ENCODE measurements at regions not wholly inside any gene's neighbourhood (a gene's known extent, or its start where the extent isn't known, plus 50 kb on each side); places are given as distances from the start of the nearest gene placed in this dataset.

DNA sequence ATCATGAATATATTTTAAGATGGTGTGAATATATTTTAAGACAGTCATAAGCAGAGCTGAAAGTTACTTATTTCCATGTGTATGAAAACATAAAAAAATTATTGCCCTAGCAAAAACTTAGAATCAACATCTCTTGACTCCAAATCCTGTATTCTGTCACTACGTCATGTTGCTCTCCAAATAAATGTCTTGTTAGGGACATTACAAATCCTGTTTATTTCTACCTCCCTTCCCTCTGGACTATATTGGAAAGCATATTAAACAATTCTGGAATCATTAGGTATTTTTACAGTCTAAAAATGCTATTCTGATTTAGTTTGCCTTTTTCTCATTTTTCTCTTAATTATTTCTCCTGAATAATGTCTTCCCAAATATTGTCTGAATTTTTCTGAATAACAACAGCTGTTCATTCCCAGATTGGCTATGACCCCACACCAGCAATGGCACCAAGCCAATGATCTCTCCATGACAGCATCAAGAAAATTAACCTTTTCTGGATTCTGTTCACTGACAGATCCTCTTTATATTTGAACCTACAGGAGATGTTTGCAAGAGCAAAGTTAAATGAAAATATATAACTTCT lies 523.1 kb downstream of the IQCM start:
- Histone ChIP-seq H3K4me3 (no peak overlapping the region), H3K9ac (no peak overlapping the region), H4K20me1 (ENCODE audit: insufficient read depth) (no peaks in the 10 kb centered on the region), H2AFZ (no peak overlapping the region), H3K4me1 (ENCODE audit: insufficient read depth) (no peaks in the 10 kb centered on the region), H3K9me3 (ENCODE audit: low read depth) (no peaks in the 10 kb centered on the region), H3K27ac (no peak overlapping the region), H3F3A (ENCODE audit: insufficient read depth) (no peaks in the 10 kb centered on the region), H3K4me2 (ENCODE audit: unreplicated experiment) (no peak overlapping the region), H3K27me3 (replicated peaks; ENCODE audit: insufficient read depth) (no peaks in the 10 kb centered on the region), H3K36me3 (ENCODE audit: low read depth) (no peaks in the 10 kb centered on the region), H3K9me2 (ENCODE audit: insufficient read depth) (no peaks in the 10 kb centered on the region), H3K79me2 (ENCODE audit: insufficient read depth) (no peaks in the 10 kb centered on the region)
- in situ Hi-C loops (cut with MboI) = no loop called here
- TF ChIP-seq EZH2phosphoT487 (IDR thresholded peaks at IDR 0.05; ENCODE audit: insufficient read depth, low read depth) (no peak), EZH2 (IDR thresholded peaks at IDR 0.05; ENCODE audit: insufficient read depth, poor library complexity, severe bottlenecking) (no peak)
- no peak for DNase-seq
- 45 to 64% methylated on average over 1 of the region's 1 CpG for WGBS, 2 experiments (ENCODE audit: low coverage in 1 of 2, low lambda C conversion rate in 2 of 2, missing lambda C conversion rate in 2 of 2)

DNA sequence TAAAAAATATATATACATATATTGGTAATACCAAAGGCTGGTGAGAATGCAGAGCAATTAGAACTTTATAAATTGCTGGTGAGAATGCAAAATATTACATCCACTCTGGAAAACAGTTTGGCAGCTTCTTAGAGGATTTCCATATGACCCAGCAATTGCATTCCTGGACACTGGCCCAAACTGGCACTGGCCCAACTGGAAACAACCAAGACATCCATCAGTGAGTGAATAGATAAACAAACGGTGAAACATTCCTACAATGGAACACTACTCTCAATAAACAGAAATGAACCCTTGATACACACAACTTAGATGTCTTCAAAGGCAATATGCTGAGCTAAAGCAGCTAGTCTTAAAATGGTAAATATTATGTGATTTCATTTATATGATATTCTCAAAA lies 524.2 kb downstream of the IQCM start:
- no peak for DNase-seq
- no peak overlapping the region for H3K27ac ChIP-seq

DNA sequence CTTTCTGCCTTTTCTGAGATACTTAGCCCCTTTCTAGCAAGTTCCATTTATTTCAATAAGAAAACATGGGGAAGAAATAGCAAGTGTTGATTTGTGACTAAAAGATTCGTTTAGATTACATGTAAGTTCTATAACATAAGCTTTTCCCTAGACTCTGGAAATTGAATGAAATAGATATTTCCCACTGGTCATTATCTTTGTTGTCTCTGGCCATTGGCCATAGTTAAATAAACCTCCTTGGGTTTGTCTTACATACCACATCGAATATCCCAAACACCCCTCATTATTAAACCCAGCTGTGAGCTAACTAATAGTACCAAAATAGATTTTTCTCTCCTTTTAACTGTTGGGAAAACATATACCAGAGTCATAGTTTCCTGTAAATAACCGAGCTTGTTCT lies 534.8 kb downstream of the IQCM start:
- no peak for DNase-seq
- in situ Hi-C loops (cut with MboI) = no loop called here
- no peaks in the 10 kb centered on the region for H3K9me2 ChIP-seq (ENCODE audit: insufficient read depth)

More for the DNA sequence above, 524.2 kb downstream of the IQCM start:
- 10 to 19% methylated on average over 1 of the region's 1 CpG for WGBS, 2 experiments (ENCODE audit: low coverage in 1 of 2, low lambda C conversion rate in 2 of 2, missing lambda C conversion rate in 2 of 2)
- Histone ChIP-seq H3K4me1 (ENCODE audit: insufficient read depth) (no peaks in the 10 kb centered on the region), H3K27me3 (replicated peaks; ENCODE audit: insufficient read depth) (no peaks in the 10 kb centered on the region), H3K79me2 (ENCODE audit: insufficient read depth) (no peaks in the 10 kb centered on the region), H4K20me1 (ENCODE audit: insufficient read depth) (no peaks in the 10 kb centered on the region), H3K9me2 (ENCODE audit: insufficient read depth) (no peaks in the 10 kb centered on the region), H2AFZ (no peak overlapping the region), H3K36me3 (ENCODE audit: low read depth) (no peaks in the 10 kb centered on the region), H3K4me3 (no peak overlapping the region), H3K9ac (no peak overlapping the region), H3K9me3 (ENCODE audit: low read depth) (no peaks in the 10 kb centered on the region), H3F3A (ENCODE audit: insufficient read depth) (no peaks in the 10 kb centered on the region), H3K4me2 (ENCODE audit: unreplicated experiment) (no peak overlapping the region)
- TF ChIP-seq EZH2 (IDR thresholded peaks at IDR 0.05; ENCODE audit: insufficient read depth, poor library complexity, severe bottlenecking) (no peak), EZH2phosphoT487 (IDR thresholded peaks at IDR 0.05; ENCODE audit: insufficient read depth, low read depth) (no peak)
- in situ Hi-C loops (cut with MboI) = no loop called here

DNA sequence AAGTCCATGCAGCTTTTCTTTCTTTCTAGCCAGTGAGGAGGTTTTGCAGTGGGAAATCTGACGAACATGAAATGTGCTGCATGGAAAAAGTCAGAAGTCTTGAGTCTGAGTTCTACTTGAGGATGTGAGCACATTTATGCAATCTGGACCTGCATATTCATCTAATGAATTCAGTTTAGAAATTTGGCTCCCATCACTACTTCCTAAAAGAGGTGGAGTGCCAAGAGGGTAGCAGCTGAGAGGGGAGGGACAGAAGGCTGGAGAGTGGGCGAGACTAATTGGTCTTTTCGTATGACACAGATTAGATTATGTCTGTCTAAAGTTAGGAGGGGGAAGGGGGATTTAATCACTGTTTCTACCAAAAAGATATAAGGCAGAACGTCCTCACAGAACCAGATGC lies 535.9 kb downstream of the IQCM start:
- H3K27ac ChIP-seq = no peak overlapping the region
- in situ Hi-C loops (cut with MboI) = no loop called here
- H3K4me2 ChIP-seq (ENCODE audit: unreplicated experiment) = peak overlapping the region; percentile 5
- peak overlapping the region; percentile 49 for H2AFZ ChIP-seq
- peak; percentile 13 for DNase-seq
- H3K9me2 ChIP-seq (ENCODE audit: insufficient read depth) = no peaks in the 10 kb centered on the region
- 6 to 10% methylated on average over 4 of the region's 4 CpGs for WGBS, 2 experiments (ENCODE audit: low coverage in 1 of 2, low lambda C conversion rate in 2 of 2, missing lambda C conversion rate in 2 of 2)
- H3F3A ChIP-seq (ENCODE audit: insufficient read depth) = no peaks in the 10 kb centered on the region
- H3K9ac ChIP-seq = no peak overlapping the region
- H3K79me2 ChIP-seq (ENCODE audit: insufficient read depth) = no peaks in the 10 kb centered on the region
- no peaks in the 10 kb centered on the region for H4K20me1 ChIP-seq (ENCODE audit: insufficient read depth)
- H3K9me3 ChIP-seq (ENCODE audit: low read depth) = no peaks in the 10 kb centered on the region
- TF ChIP-seq EZH2phosphoT487 (IDR thresholded peaks at IDR 0.05; ENCODE audit: insufficient read depth, low read depth) = no peak
- TF ChIP-seq EZH2 (IDR thresholded peaks at IDR 0.05; ENCODE audit: insufficient read depth, poor library complexity, severe bottlenecking) = no peak
- no peaks in the 10 kb centered on the region for H3K36me3 ChIP-seq (ENCODE audit: low read depth)
- no peak overlapping the region for H3K4me3 ChIP-seq
- no peaks in the 10 kb centered on the region for H3K4me1 ChIP-seq (ENCODE audit: insufficient read depth)
- no peaks in the 10 kb centered on the region for H3K27me3 ChIP-seq (replicated peaks; ENCODE audit: insufficient read depth)

More for the DNA sequence above, 534.8 kb downstream of the IQCM start:
- 19 to 21% methylated on average over 3 of the region's 3 CpGs for WGBS, 2 experiments (ENCODE audit: low coverage in 1 of 2, low lambda C conversion rate in 2 of 2, missing lambda C conversion rate in 2 of 2)
- Histone ChIP-seq H3F3A (ENCODE audit: insufficient read depth) (no peaks in the 10 kb centered on the region), H3K79me2 (ENCODE audit: insufficient read depth) (no peaks in the 10 kb centered on the region), H3K9me3 (ENCODE audit: low read depth) (no peaks in the 10 kb centered on the region), H3K27me3 (replicated peaks; ENCODE audit: insufficient read depth) (no peaks in the 10 kb centered on the region), H3K9ac (no peak overlapping the region), H2AFZ (no peak overlapping the region), H3K4me3 (no peak overlapping the region), H4K20me1 (ENCODE audit: insufficient read depth) (no peaks in the 10 kb centered on the region), H3K4me2 (ENCODE audit: unreplicated experiment) (no peak overlapping the region), H3K36me3 (ENCODE audit: low read depth) (no peaks in the 10 kb centered on the region), H3K4me1 (ENCODE audit: insufficient read depth) (no peaks in the 10 kb centered on the region), H3K27ac (no peak overlapping the region)
- TF ChIP-seq EZH2phosphoT487 (IDR thresholded peaks at IDR 0.05; ENCODE audit: insufficient read depth, low read depth) (no peak), EZH2 (IDR thresholded peaks at IDR 0.05; ENCODE audit: insufficient read depth, poor library complexity, severe bottlenecking) (no peak)

DNA sequence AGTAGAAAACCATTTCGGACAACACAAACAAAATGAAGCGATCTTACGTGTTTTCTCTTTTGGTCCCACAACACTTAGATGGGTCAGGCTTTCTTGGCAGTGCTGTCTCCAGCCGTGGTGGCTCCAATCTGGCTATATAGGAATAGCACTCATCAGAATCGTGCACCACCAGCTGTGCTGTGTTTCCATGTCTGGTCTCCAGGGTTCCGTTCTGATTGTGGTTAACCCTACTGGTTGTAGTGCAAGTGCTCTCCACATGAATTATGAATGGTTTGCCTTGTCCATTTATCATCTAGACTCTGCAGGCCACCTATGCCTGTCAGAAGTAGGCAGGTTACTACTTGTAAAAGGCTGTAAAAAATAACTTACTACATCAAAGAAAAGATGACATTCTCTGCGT lies 536.3 kb downstream of the IQCM start:
- Histone ChIP-seq H4K20me1 (ENCODE audit: insufficient read depth) (no peaks in the 10 kb centered on the region), H3K27me3 (replicated peaks; ENCODE audit: insufficient read depth) (no peaks in the 10 kb centered on the region), H3K4me3 (no peak overlapping the region), H3K36me3 (ENCODE audit: low read depth) (no peaks in the 10 kb centered on the region), H3K9ac (no peak overlapping the region), H3F3A (ENCODE audit: insufficient read depth) (no peaks in the 10 kb centered on the region), H3K9me3 (ENCODE audit: low read depth) (no peaks in the 10 kb centered on the region), H2AFZ (peak overlapping the region; percentile 49), H3K79me2 (ENCODE audit: insufficient read depth) (no peaks in the 10 kb centered on the region), H3K9me2 (ENCODE audit: insufficient read depth) (no peaks in the 10 kb centered on the region), H3K27ac (no peak overlapping the region), H3K4me2 (ENCODE audit: unreplicated experiment) (no peak overlapping the region), H3K4me1 (ENCODE audit: insufficient read depth) (no peaks in the 10 kb centered on the region)
- no peak for DNase-seq
- 61 to 66% methylated on average over 7 of the region's 7 CpGs for WGBS, 2 experiments (ENCODE audit: low coverage in 1 of 2, low lambda C conversion rate in 2 of 2, missing lambda C conversion rate in 2 of 2)
- TF ChIP-seq EZH2 (IDR thresholded peaks at IDR 0.05; ENCODE audit: insufficient read depth, poor library complexity, severe bottlenecking) = no peak
- no peak for TF ChIP-seq EZH2phosphoT487 (IDR thresholded peaks at IDR 0.05; ENCODE audit: insufficient read depth, low read depth)
- in situ Hi-C loops (cut with MboI) = no loop called here
